ENCODE measurements at regions not wholly inside any gene's neighbourhood (a gene's known extent, or its start where the extent isn't known, plus 50 kb on each side); places are given as distances from the start of the nearest gene placed in this dataset.

- TF ChIP-seq, protein P1, sequence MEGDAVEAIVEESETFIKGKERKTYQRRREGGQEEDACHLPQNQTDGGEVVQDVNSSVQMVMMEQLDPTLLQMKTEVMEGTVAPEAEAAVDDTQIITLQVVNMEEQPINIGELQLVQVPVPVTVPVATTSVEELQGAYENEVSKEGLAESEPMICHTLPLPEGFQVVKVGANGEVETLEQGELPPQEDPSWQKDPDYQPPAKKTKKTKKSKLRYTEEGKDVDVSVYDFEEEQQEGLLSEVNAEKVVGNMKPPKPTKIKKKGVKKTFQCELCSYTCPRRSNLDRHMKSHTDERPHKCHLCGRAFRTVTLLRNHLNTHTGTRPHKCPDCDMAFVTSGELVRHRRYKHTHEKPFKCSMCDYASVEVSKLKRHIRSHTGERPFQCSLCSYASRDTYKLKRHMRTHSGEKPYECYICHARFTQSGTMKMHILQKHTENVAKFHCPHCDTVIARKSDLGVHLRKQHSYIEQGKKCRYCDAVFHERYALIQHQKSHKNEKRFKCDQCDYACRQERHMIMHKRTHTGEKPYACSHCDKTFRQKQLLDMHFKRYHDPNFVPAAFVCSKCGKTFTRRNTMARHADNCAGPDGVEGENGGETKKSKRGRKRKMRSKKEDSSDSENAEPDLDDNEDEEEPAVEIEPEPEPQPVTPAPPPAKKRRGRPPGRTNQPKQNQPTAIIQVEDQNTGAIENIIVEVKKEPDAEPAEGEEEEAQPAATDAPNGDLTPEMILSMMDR (IDR thresholded peaks at IDR 0.05): no peak
- TF ChIP-seq ZFX (IDR thresholded peaks at IDR 0.05; ENCODE audit: borderline replicate concordance): no peak
Observed at GRCh38 chr3:30551266-30551665, 55.1 kb upstream of the TGFBR2 start.

Data from 22Rv1 (cell line).